Karpas-422 (cell line): ENCODE measurements at regions not wholly inside any gene's neighbourhood (a gene's known extent, or its start where the extent isn't known, plus 50 kb on each side); places are given as distances from the start of the nearest gene placed in this dataset.

Source experiments
- DNase-seq: peaks from one replicate; pipeline ENCODE4 v3.0.0-alpha.2; 2015
- H2AFZ ChIP-seq: fragments of 200-600 bp; sonication (generic); 2 replicates; pipeline ENCODE4 v1.6.1; 2014; ENCODE audit warnings: antibody characterized with exemption, low read length, mixed read lengths
- H3K27ac ChIP-seq: fragments of 200-600 bp; sonication (generic); 2 replicates; pipeline ENCODE4 v1.5.1; 2014; ENCODE audit warnings: mild to moderate bottlenecking, low read length, moderate library complexity
- H3K27me3 ChIP-seq: fragments of 200-600 bp; sonication (generic); 2 replicates; pipeline ENCODE4 v1.6.1; 2014; ENCODE audit warnings: low read length, mixed read lengths
- H3K36me3 ChIP-seq: fragments of 200-600 bp; sonication (generic); 2 replicates; pipeline ENCODE4 v1.6.1; 2014; ENCODE audit warnings: low read length, mixed read lengths; ENCODE audit not compliant: insufficient read depth
- H3K4me1 ChIP-seq: fragments of 200-600 bp; sonication (generic); 2 replicates; pipeline ENCODE4 v1.6.1; 2014; ENCODE audit warnings: mild to moderate bottlenecking, low read length, mixed read lengths
- H3K4me2 ChIP-seq: fragments of 200-600 bp; sonication (generic); 2 replicates; pipeline ENCODE4 v1.6.1; 2014; ENCODE audit warnings: low read length, low read depth, mild to moderate bottlenecking; ENCODE audit not compliant: poor library complexity, severe bottlenecking
- H3K4me3 ChIP-seq: fragments of 200-600 bp; sonication (generic); 2 replicates; pipeline ENCODE4 v1.5.1; 2014; ENCODE audit warnings: mild to moderate bottlenecking, antibody characterized with exemption, low read length, mixed read lengths
- H3K79me2 ChIP-seq: fragments of 200-600 bp; sonication (generic); 2 replicates; pipeline ENCODE4 v1.6.1; 2014; ENCODE audit warnings: mild to moderate bottlenecking, low read length, mixed read lengths
- H3K9ac ChIP-seq: fragments of 200-600 bp; sonication (generic); 2 replicates; pipeline ENCODE4 v1.6.0; 2014; ENCODE audit warnings: low read length
- H3K9me2 ChIP-seq: fragments of 200-600 bp; sonication (generic), shearing (Covaris generic); replicated peaks from 2 replicates; pipeline ENCODE4 v1.6.0; 2014; ENCODE audit warnings: mild to moderate bottlenecking, low read length, moderate library complexity; ENCODE audit not compliant: insufficient read depth
- H3K9me3 ChIP-seq: fragments of 300-700, 200-600 bp; sonication (generic); 2 replicates; pipeline ENCODE4 v1.6.1; 2014; ENCODE audit warnings: low read length, mixed read lengths
- H4K20me1 ChIP-seq: fragments of 200-600 bp; sonication (generic); 2 replicates; pipeline ENCODE4 v1.6.1; 2014; ENCODE audit warnings: mild to moderate bottlenecking, antibody characterized with exemption, low read length, low read depth; ENCODE audit not compliant: insufficient read depth

GRCh38 chr6:120111001-120111400 lies 761.4 kb upstream of the MAN1A1 start:
- Histone ChIP-seq H3K9me3 (peaks cover 27% of the 10 kb centered on the region), H3K27me3 (no peaks in the 10 kb centered on the region), H3K9ac (no peak overlapping the region), H3K4me3 (no peak overlapping the region), H3K27ac (no peak overlapping the region), H2AFZ (no peak overlapping the region), H3K36me3 (no peaks in the 10 kb centered on the region), H3K4me1 (no peaks in the 10 kb centered on the region), H4K20me1 (no peaks in the 10 kb centered on the region), H3K9me2 (no peaks in the 10 kb centered on the region), H3K79me2 (no peaks in the 10 kb centered on the region), H3K4me2 (no peak overlapping the region)
- DNase-seq, result no peak

GRCh38 chr6:120108061-120108795 lies 758.7 kb upstream of the MAN1A1 start:
- no peaks in the 10 kb centered on the region for H3K79me2 ChIP-seq

GRCh38 chr6:120103618-120104017 lies 754.1 kb upstream of the MAN1A1 start:
- H3K4me1 ChIP-seq, result no peaks in the 10 kb centered on the region
- no peak overlapping the region for H3K9ac ChIP-seq
- H2AFZ ChIP-seq, result no peak overlapping the region
- peaks cover 12% of the 10 kb centered on the region; the same call in 1 of the 2 replicates for H3K9me3 ChIP-seq
- H3K4me2 ChIP-seq, result no peak overlapping the region
- no peaks in the 10 kb centered on the region for H3K36me3 ChIP-seq
- H3K4me3 ChIP-seq, result no peak overlapping the region
- no peaks in the 10 kb centered on the region for H3K79me2 ChIP-seq
- H4K20me1 ChIP-seq, result no peaks in the 10 kb centered on the region
- DNase-seq, result no peak
- no peak overlapping the region for H3K27ac ChIP-seq
- H3K9me2 ChIP-seq, result no peaks in the 10 kb centered on the region
- no peaks in the 10 kb centered on the region for H3K27me3 ChIP-seq

More at GRCh38 chr6:120108061-120108795, 758.7 kb upstream of the MAN1A1 start:
- no peaks in the 10 kb centered on the region for H3K27me3 ChIP-seq
- no peak for DNase-seq
- H3K27ac ChIP-seq, result no peak overlapping the region
- H3K4me1 ChIP-seq, result no peaks in the 10 kb centered on the region
- no peak overlapping the region for H3K4me2 ChIP-seq
- H3K9ac ChIP-seq, result no peak overlapping the region
- H4K20me1 ChIP-seq, result no peaks in the 10 kb centered on the region
- no peak overlapping the region for H2AFZ ChIP-seq
- H3K36me3 ChIP-seq, result no peaks in the 10 kb centered on the region
- H3K4me3 ChIP-seq, result no peak overlapping the region
- no peaks in the 10 kb centered on the region for H3K9me2 ChIP-seq
- peaks cover 23% of the 10 kb centered on the region for H3K9me3 ChIP-seq

- Histone ChIP-seq H3K4me2 (no peak overlapping the region), H3K36me3 (no peaks in the 10 kb centered on the region), H3K4me1 (no peaks in the 10 kb centered on the region), H3K4me3 (no peak overlapping the region), H3K9me2 (no peaks in the 10 kb centered on the region), H2AFZ (no peak overlapping the region), H3K79me2 (no peaks in the 10 kb centered on the region), H4K20me1 (no peaks in the 10 kb centered on the region), H3K9ac (no peak overlapping the region), H3K27me3 (no peaks in the 10 kb centered on the region), H3K9me3 (peaks cover 10% of the 10 kb centered on the region), H3K27ac (no peak overlapping the region)
- DNase-seq, result no peak
These were observed 747.2 kb upstream of the MAN1A1 start for GRCh38 chr6:120096696-120097260.

- Histone ChIP-seq H3K9ac (no peak overlapping the region), H4K20me1 (no peaks in the 10 kb centered on the region), H2AFZ (no peak overlapping the region), H3K9me3 (peaks cover 15% of the 10 kb centered on the region), H3K4me1 (no peaks in the 10 kb centered on the region), H3K4me3 (no peak overlapping the region), H3K9me2 (no peaks in the 10 kb centered on the region), H3K27me3 (no peaks in the 10 kb centered on the region), H3K79me2 (no peaks in the 10 kb centered on the region), H3K36me3 (no peaks in the 10 kb centered on the region), H3K27ac (no peak overlapping the region), H3K4me2 (no peak overlapping the region)
- DNase-seq, result no peak
These were observed 733.6 kb upstream of the MAN1A1 start for GRCh38 chr6:120083186-120083585.

GRCh38 chr6:120077489-120077888 lies 727.9 kb upstream of the MAN1A1 start:
- Histone ChIP-seq H3K27me3 (no peaks in the 10 kb centered on the region), H3K36me3 (no peaks in the 10 kb centered on the region)
- DNase-seq, result no peak

GRCh38 chr6:120058410-120058809 lies 708.8 kb upstream of the MAN1A1 start:
- H3K4me2 ChIP-seq, result no peak overlapping the region
- H3K27me3 ChIP-seq, result no peaks in the 10 kb centered on the region
- DNase-seq, result no peak
- no peaks in the 10 kb centered on the region for H3K79me2 ChIP-seq
- no peak overlapping the region for H3K9ac ChIP-seq
- H3K4me1 ChIP-seq, result no peaks in the 10 kb centered on the region
- H3K4me3 ChIP-seq, result no peak overlapping the region
- H3K27ac ChIP-seq, result no peak overlapping the region
- no peak overlapping the region for H2AFZ ChIP-seq
- H3K9me2 ChIP-seq, result no peaks in the 10 kb centered on the region
- H3K9me3 ChIP-seq, result no peaks in the 10 kb centered on the region; the same call in none of the 2 replicates
- H3K36me3 ChIP-seq, result no peaks in the 10 kb centered on the region
- H4K20me1 ChIP-seq, result no peaks in the 10 kb centered on the region

More at GRCh38 chr6:120077489-120077888, 727.9 kb upstream of the MAN1A1 start:
- H3K4me1 ChIP-seq, result no peaks in the 10 kb centered on the region
- H3K9ac ChIP-seq, result no peak overlapping the region
- no peaks in the 10 kb centered on the region for H4K20me1 ChIP-seq
- H2AFZ ChIP-seq, result no peak overlapping the region
- no peaks in the 10 kb centered on the region for H3K9me2 ChIP-seq
- H3K4me2 ChIP-seq, result no peak overlapping the region
- no peaks in the 10 kb centered on the region for H3K79me2 ChIP-seq
- H3K9me3 ChIP-seq, result peaks cover 15% of the 10 kb centered on the region
- no peak overlapping the region for H3K4me3 ChIP-seq
- H3K27ac ChIP-seq, result no peak overlapping the region

- H3K4me3 ChIP-seq, result no peak overlapping the region
- H3K27ac ChIP-seq, result no peak overlapping the region
- peaks cover 2% of the 10 kb centered on the region for H3K9me3 ChIP-seq
- peak; percentile 52 for DNase-seq
- H2AFZ ChIP-seq, result no peak overlapping the region
- no peaks in the 10 kb centered on the region for H4K20me1 ChIP-seq
- H3K36me3 ChIP-seq, result no peaks in the 10 kb centered on the region
- no peaks in the 10 kb centered on the region for H3K4me1 ChIP-seq
- H3K4me2 ChIP-seq, result no peak overlapping the region
- H3K9ac ChIP-seq, result no peak overlapping the region
- no peaks in the 10 kb centered on the region for H3K27me3 ChIP-seq
- H3K9me2 ChIP-seq, result no peaks in the 10 kb centered on the region
- H3K79me2 ChIP-seq, result no peaks in the 10 kb centered on the region
These were observed 706.5 kb upstream of the MAN1A1 start for GRCh38 chr6:120056085-120056484.
